Esophagus muscularis mucosa (tissue), 4 donors: ENCODE measurements at regions not wholly inside any gene's neighbourhood (a gene's known extent, or its start where the extent isn't known, plus 50 kb on each side); places are given as distances from the start of the nearest gene placed in this dataset.
A peak's percentile ranks its signal among the peaks of the same experiment; 100 is the strongest.

Experiments
- DNase-seq: peaks from one replicate; pipeline ENCODE4 v3.0.0-alpha.2; 2017; ENCODE audit errors: extremely low spot score
- H3K27ac ChIP-seq, 4 donors: fragments of 200-600 bp; sonication (generic); replicated peaks in 1 of 4; 1 replicate in 3 of 4; 2 replicates in 1 of 4; pipeline ENCODE4 v1.5.1; 2016 to 2019; ENCODE audit warnings: mild to moderate bottlenecking in 1 of 4
- H3K27me3 ChIP-seq, 4 donors: fragments of 200-600 bp; sonication (generic); one replicate each; pipeline versions ENCODE4 v1.5.1 to v1.6.0; 2016 to 2019
- H3K36me3 ChIP-seq, 4 donors: fragments of 200-600 bp; sonication (generic); one replicate each; pipeline ENCODE4 v1.5.1; 2016 to 2019
- H3K4me1 ChIP-seq, 4 donors: fragments of 200-600 bp; sonication (generic); one replicate each; pipeline ENCODE4 v1.5.1; 2016 to 2019
- H3K4me3 ChIP-seq, 4 donors: fragments of 200-600 bp; sonication (generic); 1 replicate in 2 of 4; 2 replicates in 2 of 4; pipeline ENCODE4 v1.5.1; 2016 to 2019; ENCODE audit warnings: mild to moderate bottlenecking in 4 of 4, moderate library complexity in 1 of 4
- H3K9me3 ChIP-seq, 4 donors: fragments of 200-600 bp; sonication (generic); 1 replicate in 3 of 4; 2 replicates in 1 of 4; pipeline ENCODE4 v1.5.1; 2016 to 2019
- CTCF ChIP-seq, 3 experiments: fragments of 200-600 bp in 2 of 3; fragments of 450-650 bp in 1 of 3; sonication (generic) in 2 of 3; IDR thresholded peaks; one replicate each; pipeline ENCODE4 v1.5.1; 2017 to 2019; ENCODE audit warnings: antibody characterized with exemption in 3 of 3, mild to moderate bottlenecking in 2 of 3, moderate library complexity in 1 of 3
- EP300 ChIP-seq: sonication (generic); formaldehyde crosslinking; IDR thresholded peaks from one replicate; pipeline ENCODE4 v1.6.1; 2017; ENCODE audit warnings: antibody characterized with exemption
- POLR2A ChIP-seq: fragments of 450-650 bp; IDR thresholded peaks from one replicate; pipeline ENCODE4 v1.6.1; 2017; ENCODE audit warnings: antibody characterized with exemption, moderate library complexity, mild to moderate bottlenecking, low read depth
- POLR2AphosphoS5 ChIP-seq, 2 donors: sonication (generic); formaldehyde crosslinking; IDR thresholded peaks; one replicate each; pipeline ENCODE4 v1.6.1; 2017; ENCODE audit warnings: antibody characterized with exemption in 2 of 2
- WGBS: methylation state at CpG from one replicate; pipeline ENCODE4 v1.1.5; 2018; 5-methylcytosine and 5-hydroxymethylcytosine counted together
- intact Hi-C: fragments of 100-400 bp; cut with DNase I; formaldehyde crosslinking; loops from one replicate; pipeline ENCODE4 v1.15.1; 2023

DNA sequence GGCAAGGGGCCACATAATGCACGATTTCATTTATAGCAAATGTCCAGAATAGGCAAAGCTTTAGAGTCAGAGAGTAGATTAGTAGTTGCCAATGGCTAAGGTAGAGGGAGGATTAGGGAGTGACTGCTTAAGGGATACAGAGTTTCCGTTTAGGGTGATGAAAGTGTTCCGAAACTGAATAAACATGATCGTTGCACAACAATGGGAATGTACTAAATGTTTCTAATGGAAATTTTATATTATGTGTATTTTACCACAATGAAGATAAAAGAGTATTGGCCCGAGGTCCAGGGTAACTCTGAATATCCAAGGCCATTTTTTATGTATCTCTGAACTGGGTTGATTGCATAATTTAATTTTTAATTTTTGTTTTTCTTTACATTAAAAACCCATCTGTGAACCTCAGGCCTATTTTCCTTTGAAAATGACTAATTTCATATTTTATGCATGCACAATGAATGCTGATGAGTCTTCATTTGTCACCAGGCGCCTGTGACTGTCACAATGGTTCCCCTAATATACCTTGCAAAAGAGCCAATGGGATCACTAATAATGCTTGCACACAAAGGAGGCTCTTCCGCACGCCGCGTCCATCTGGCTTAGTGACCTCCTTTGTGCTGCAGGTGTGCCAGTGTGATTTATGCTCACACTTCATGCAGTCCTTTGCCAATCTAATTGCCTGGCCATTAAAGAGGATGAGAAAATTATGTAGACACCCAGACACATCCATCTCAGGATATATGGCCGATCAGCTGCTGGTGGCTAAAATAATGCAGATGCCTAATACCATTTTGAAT, 612.5 kb downstream of the CDH26 start:
- Histone ChIP-seq H3K9me3 (no peaks in the 10 kb centered on the region), H3K36me3 (no peaks in the 10 kb centered on the region), H3K4me1 (peaks cover 0 to 21% (median 11%) of the 10 kb centered on the region in 4 donors), H3K4me3 (no peak overlapping the region), H3K27ac (no peak overlapping the region), H3K27me3 (no peaks in the 10 kb centered on the region)
- DNase-seq: peak; percentile 81
- 92% methylated on average over 11 of the region's 11 CpGs for WGBS
- TF ChIP-seq CTCF (IDR thresholded peaks at IDR 0.05) (no peak), EP300 (no peak), POLR2AphosphoS5 (IDR thresholded peaks at IDR 0.05) (no peak)
- intact Hi-C loops: no loop called here

DNA sequence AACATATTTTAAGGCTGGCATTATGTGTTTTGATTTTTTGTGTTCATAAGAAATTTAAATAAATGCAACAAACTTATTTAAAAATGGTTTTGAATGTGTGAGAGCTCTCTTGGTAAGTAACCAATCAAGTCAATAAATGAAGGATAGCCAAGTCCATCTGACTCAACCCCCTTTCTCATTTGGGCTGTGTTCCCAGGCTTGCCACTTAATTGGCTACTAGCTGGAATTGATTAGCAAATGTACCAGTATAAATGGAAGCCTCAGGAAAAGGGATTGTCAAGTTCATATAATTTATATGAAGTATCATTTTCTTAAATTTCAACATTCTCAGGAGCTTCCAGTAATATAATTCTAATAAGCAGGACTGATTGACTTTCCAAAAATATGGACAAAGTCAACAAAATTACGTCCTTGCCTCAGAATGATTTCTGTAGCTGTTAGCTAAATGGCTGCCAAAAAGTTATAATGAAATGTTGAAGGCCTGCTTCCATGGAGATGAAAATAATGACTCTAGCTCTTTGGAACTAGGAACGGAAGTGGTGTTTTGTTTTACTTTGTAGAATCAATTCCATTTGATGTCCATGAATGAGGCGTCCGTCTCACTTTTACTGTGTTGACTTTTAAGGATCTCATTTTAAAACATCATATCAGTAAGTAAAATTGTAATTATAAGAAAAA, 614.9 kb downstream of the CDH26 start:
- DNase-seq: no peak
- no peaks in the 10 kb centered on the region for H3K9me3 ChIP-seq
- intact Hi-C loops: no loop called here
- no peak for TF ChIP-seq CTCF (IDR thresholded peaks at IDR 0.05)
- no peak for TF ChIP-seq POLR2AphosphoS5 (IDR thresholded peaks at IDR 0.05)
- no peak for TF ChIP-seq EP300
- no peak for TF ChIP-seq POLR2A
- no peaks in the 10 kb centered on the region for H3K36me3 ChIP-seq
- no peak overlapping the region for H3K4me3 ChIP-seq
- peaks cover 0 to 21% (median 11%) of the 10 kb centered on the region in 4 donors for H3K4me1 ChIP-seq
- 24% methylated on average over 4 of the region's 4 CpGs for WGBS
- H3K27me3 ChIP-seq: no peaks in the 10 kb centered on the region
- H3K27ac ChIP-seq: no peak overlapping the region

DNA sequence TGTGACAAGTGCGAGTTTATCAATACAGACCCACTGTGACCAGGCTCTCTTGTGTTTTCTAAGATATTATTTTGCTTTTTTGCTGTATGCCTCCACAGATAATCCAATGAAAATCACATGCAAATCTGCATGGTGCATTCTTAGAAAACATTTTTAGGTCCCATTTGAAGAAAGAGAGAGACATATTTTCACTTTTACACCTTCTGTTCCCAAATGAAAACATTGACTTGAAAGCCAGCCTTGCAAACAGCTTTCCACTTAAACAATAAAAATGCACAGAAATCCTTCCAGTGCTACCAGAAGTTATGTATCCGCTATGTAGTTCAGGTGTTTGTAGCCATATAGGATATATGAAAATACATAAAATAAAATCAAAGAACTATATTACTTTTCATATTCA, 618.0 kb downstream of the CDH26 start:
- Histone ChIP-seq H3K9me3 (no peaks in the 10 kb centered on the region), H3K27ac (no peak overlapping the region), H3K27me3 (no peaks in the 10 kb centered on the region), H3K4me1 (peaks cover 0 to 21% (median 11%) of the 10 kb centered on the region in 4 donors), H3K4me3 (no peak overlapping the region), H3K36me3 (no peaks in the 10 kb centered on the region)
- intact Hi-C loops: no loop called here
- no peak for DNase-seq
- 89% methylated on average over 2 of the region's 2 CpGs for WGBS
- TF ChIP-seq EP300 (no peak), POLR2A (no peak), POLR2AphosphoS5 (IDR thresholded peaks at IDR 0.05) (no peak), CTCF (IDR thresholded peaks at IDR 0.05) (no peak)

GRCh38 chr20:60579941-60580515, 621.8 kb downstream of the CDH26 start:
- intact Hi-C loops: no loop called here
- Histone ChIP-seq H3K9me3 (no peaks in the 10 kb centered on the region), H3K27me3 (no peaks in the 10 kb centered on the region), H3K36me3 (no peaks in the 10 kb centered on the region), H3K4me3 (no peak overlapping the region), H3K27ac (no peak overlapping the region), H3K4me1 (no peaks in the 10 kb centered on the region)
- 73% methylated on average over 4 of the region's 4 CpGs for WGBS
- no peak for DNase-seq
- TF ChIP-seq EP300 (no peak), POLR2AphosphoS5 (IDR thresholded peaks at IDR 0.05) (no peak), POLR2A (no peak), CTCF (IDR thresholded peaks at IDR 0.05) (no peak)
